Fibroblast of lung (primary cell): ENCODE measurements at regions not wholly inside any gene's neighbourhood (a gene's known extent, or its start where the extent isn't known, plus 50 kb on each side); places are given as distances from the start of the nearest gene placed in this dataset.

Source experiments
- DNase-seq, 2 donors: peaks; one replicate each; pipeline versions ENCODE4 v3.0.0 to v3.0.0-alpha.2; 2010; ENCODE audit warnings: low read depth in 2 of 2
- H2AFZ ChIP-seq: 2 replicates; pipeline ENCODE4 v1.5.1; 2012; ENCODE audit warnings: low read length, control low read depth, inconsistent platforms
- H3K27ac ChIP-seq: 2 replicates; pipeline ENCODE4 v1.5.1; 2011; ENCODE audit warnings: low read length, control low read depth; ENCODE audit not compliant: insufficient read depth
- H3K27me3 ChIP-seq: 2 replicates; pipeline ENCODE4 v1.5.1; 2011; ENCODE audit warnings: mild to moderate bottlenecking, low read length; ENCODE audit not compliant: control insufficient read depth, insufficient read depth
- H3K36me3 ChIP-seq: 2 replicates; pipeline ENCODE4 v1.5.1; 2011; ENCODE audit warnings: low read length; ENCODE audit not compliant: control insufficient read depth, insufficient read depth
- H3K4me1 ChIP-seq: 2 replicates; pipeline ENCODE4 v1.5.1; 2011; ENCODE audit warnings: low read length; ENCODE audit not compliant: control insufficient read depth, insufficient read depth; ENCODE audit errors: extremely low read depth
- H3K4me2 ChIP-seq: 2 replicates; pipeline ENCODE4 v1.5.1; 2011; ENCODE audit warnings: low read length, control low read depth; ENCODE audit not compliant: insufficient read depth; ENCODE audit errors: extremely low read depth
- H3K4me3 ChIP-seq, 4 experiments: fragments of 200-600 bp in 1 of 4; sonication (generic) in 1 of 4; replicated peaks in 1 of 4; 2 replicates each; pipeline ENCODE4 v1.5.1; 2011 to 2016; ENCODE audit warnings: low read length in 4 of 4, low read depth in 3 of 4, mild to moderate bottlenecking in 3 of 4, control low read depth in 2 of 4, inconsistent platforms in 1 of 4, mixed read lengths in 1 of 4; ENCODE audit not compliant: insufficient read depth in 1 of 4; ENCODE audit errors: control extremely low read depth in 1 of 4
- H3K79me2 ChIP-seq: 2 replicates; pipeline ENCODE4 v1.5.1; 2012; ENCODE audit warnings: mild to moderate bottlenecking, low read length, inconsistent platforms; ENCODE audit not compliant: control insufficient read depth, insufficient read depth
- H3K9ac ChIP-seq: 2 replicates; pipeline ENCODE4 v1.5.1; 2011; ENCODE audit warnings: mild to moderate bottlenecking, low read length, control low read depth; ENCODE audit not compliant: insufficient read depth
- H3K9me3 ChIP-seq: 2 replicates; pipeline ENCODE4 v1.5.1; 2012; ENCODE audit warnings: low read depth, low read length; ENCODE audit not compliant: control insufficient read depth, insufficient read depth
- H4K20me1 ChIP-seq: 2 replicates; pipeline ENCODE4 v1.5.1; 2011; ENCODE audit warnings: low read length; ENCODE audit not compliant: control insufficient read depth, insufficient read depth; ENCODE audit errors: extremely low read depth
- EZH2 ChIP-seq: IDR thresholded peaks from 2 replicates; pipeline ENCODE4 v1.5.1; 2012; ENCODE audit warnings: low read length, control low read depth, mild to moderate bottlenecking; ENCODE audit errors: missing control alignments
- TF ChIP-seq, protein P1 (sequence below), 2 donors: IDR thresholded peaks in 1 of 2; conservative IDR thresholded peaks in 1 of 2; 1 replicate in 1 of 2; 2 replicates in 1 of 2; pipeline ENCODE4 v1.5.1; 2011 to 2012; ENCODE audit warnings: low read length in 2 of 2, control low read depth in 1 of 2, inconsistent platforms in 1 of 2, low read depth in 1 of 2, mild to moderate bottlenecking in 1 of 2

DNA sequence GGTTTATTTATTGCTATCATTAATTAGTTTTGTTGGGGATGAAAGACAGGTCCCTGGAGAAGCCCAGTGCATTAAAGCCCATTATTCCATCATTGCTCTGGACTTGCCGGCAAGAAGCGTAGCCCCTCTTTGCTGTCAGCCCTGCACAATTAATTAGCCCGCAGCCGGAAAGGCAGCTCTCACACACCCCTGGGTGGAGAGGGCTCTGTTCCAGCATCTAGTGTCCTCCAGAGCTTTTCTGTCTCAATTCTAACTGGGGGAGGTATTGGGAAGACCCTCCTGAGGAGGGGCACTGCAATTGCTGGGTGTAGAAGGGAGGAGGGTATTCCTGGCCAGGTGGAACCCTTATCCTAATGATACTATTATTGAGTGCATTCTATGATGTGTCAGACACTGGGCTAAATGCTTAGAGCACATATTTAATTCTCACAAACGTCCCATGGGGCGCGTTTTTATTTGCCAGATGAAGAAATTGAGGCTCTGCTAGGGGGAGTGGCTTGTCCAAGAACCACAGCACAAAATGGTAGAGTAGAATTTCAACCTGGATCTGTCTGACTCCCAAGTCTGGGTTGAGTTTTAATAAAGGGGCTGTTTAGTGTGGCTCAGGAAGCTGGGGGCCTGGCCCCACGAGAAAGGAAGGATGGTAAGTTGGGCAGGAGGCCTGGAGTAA, 148.1 kb upstream of the PCBD1 start:
- no peak overlapping the region for H3K9ac ChIP-seq
- H3K4me1 ChIP-seq, result no peaks in the 10 kb centered on the region
- no peak overlapping the region for H3K4me2 ChIP-seq
- no peaks in the 10 kb centered on the region for H3K27me3 ChIP-seq
- H3K36me3 ChIP-seq, result no peaks in the 10 kb centered on the region
- H4K20me1 ChIP-seq, result no peaks in the 10 kb centered on the region
- no peak for DNase-seq
- no peak overlapping the region for H3K27ac ChIP-seq
- TF ChIP-seq, protein P1, sequence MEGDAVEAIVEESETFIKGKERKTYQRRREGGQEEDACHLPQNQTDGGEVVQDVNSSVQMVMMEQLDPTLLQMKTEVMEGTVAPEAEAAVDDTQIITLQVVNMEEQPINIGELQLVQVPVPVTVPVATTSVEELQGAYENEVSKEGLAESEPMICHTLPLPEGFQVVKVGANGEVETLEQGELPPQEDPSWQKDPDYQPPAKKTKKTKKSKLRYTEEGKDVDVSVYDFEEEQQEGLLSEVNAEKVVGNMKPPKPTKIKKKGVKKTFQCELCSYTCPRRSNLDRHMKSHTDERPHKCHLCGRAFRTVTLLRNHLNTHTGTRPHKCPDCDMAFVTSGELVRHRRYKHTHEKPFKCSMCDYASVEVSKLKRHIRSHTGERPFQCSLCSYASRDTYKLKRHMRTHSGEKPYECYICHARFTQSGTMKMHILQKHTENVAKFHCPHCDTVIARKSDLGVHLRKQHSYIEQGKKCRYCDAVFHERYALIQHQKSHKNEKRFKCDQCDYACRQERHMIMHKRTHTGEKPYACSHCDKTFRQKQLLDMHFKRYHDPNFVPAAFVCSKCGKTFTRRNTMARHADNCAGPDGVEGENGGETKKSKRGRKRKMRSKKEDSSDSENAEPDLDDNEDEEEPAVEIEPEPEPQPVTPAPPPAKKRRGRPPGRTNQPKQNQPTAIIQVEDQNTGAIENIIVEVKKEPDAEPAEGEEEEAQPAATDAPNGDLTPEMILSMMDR (conservative IDR thresholded peaks at IDR 0.05 in 1 of 2, IDR thresholded peaks at IDR 0.05 in 1 of 2; ENCODE audit: low read depth in 1 of 2, low read length in 2 of 2), result no peak
- TF ChIP-seq EZH2, result no peak
- no peak overlapping the region for H2AFZ ChIP-seq
- H3K9me3 ChIP-seq, result no peaks in the 10 kb centered on the region
- H3K4me3 ChIP-seq, result no peak overlapping the region
- no peaks in the 10 kb centered on the region for H3K79me2 ChIP-seq

GRCh38 chr10:71038091-71038633, 149.8 kb upstream of the PCBD1 start:
- H3K27ac ChIP-seq, result no peak overlapping the region
- no peaks in the 10 kb centered on the region for H3K27me3 ChIP-seq
- no peaks in the 10 kb centered on the region for H3K4me1 ChIP-seq
- no peaks in the 10 kb centered on the region for H4K20me1 ChIP-seq
- no peak overlapping the region for H3K4me2 ChIP-seq
- TF ChIP-seq EZH2, result no peak
- TF ChIP-seq, protein P1 (conservative IDR thresholded peaks at IDR 0.05 in 1 of 2, IDR thresholded peaks at IDR 0.05 in 1 of 2; ENCODE audit: low read depth in 1 of 2, low read length in 2 of 2), result no peak
- no peak for DNase-seq
- H3K36me3 ChIP-seq, result no peaks in the 10 kb centered on the region
- no peaks in the 10 kb centered on the region for H3K79me2 ChIP-seq
- no peak overlapping the region for H2AFZ ChIP-seq
- no peaks in the 10 kb centered on the region for H3K9me3 ChIP-seq
- no peak overlapping the region for H3K9ac ChIP-seq
- H3K4me3 ChIP-seq, result no peak overlapping the region

GRCh38 chr10:71038921-71039320, 150.6 kb upstream of the PCBD1 start:
- Histone ChIP-seq H3K4me2 (no peak overlapping the region), H3K9ac (no peak overlapping the region), H2AFZ (no peak overlapping the region), H3K27ac (no peak overlapping the region), H3K27me3 (no peaks in the 10 kb centered on the region), H4K20me1 (no peaks in the 10 kb centered on the region), H3K4me1 (no peaks in the 10 kb centered on the region), H3K79me2 (no peaks in the 10 kb centered on the region), H3K4me3 (no peak overlapping the region), H3K9me3 (no peaks in the 10 kb centered on the region), H3K36me3 (no peaks in the 10 kb centered on the region)
- no peak for DNase-seq
- TF ChIP-seq EZH2, result no peak
- TF ChIP-seq, protein P1 (conservative IDR thresholded peaks at IDR 0.05 in 1 of 2, IDR thresholded peaks at IDR 0.05 in 1 of 2; ENCODE audit: low read depth in 1 of 2, low read length in 2 of 2), result no peak
